HepG2 (cell line): ENCODE measurements at regions not wholly inside any gene's neighbourhood (a gene's known extent, or its start where the extent isn't known, plus 50 kb on each side); places are given as distances from the start of the nearest gene placed in this dataset.

Experiments used
- ATAC-seq: fragments of 200-7000 bp; cut with Tn5 transposase; 3 replicates; pipeline ENCODE4 v1.9.1; 2020; ENCODE audit warnings: mild to moderate bottlenecking, moderate library complexity
- BruUV-seq: library from RNA; stranded (reverse); fragments of 400-500 nt; replicated peaks from 2 replicates; lab custom pipeline; 2021; lab: Mats Ljungman, UMichigan
- CTCF ChIA-PET: fragments of 300-600 bp; formaldehyde crosslinking; extraction: SDS; loops from one replicate; lab custom pipeline; 2021; ENCODE audit warnings: low total read pairs, inconsistent platforms, low intra/inter-chr PET ratio; lab: Yijun Ruan, JAX
- POLR2A ChIA-PET: fragments of 350-600 bp; sonication (Branson Sonifier 250); formaldehyde crosslinking; loops from one replicate; lab custom pipeline; 2020; ENCODE audit warnings: antibody characterized with exemption, inconsistent platforms; lab: Yijun Ruan, JAX
- DNase-seq: peaks from one replicate; pipeline ENCODE4 v3.0.0-alpha.2; 2015; ENCODE audit warnings: low spot score
- FAIRE-seq: peaks from 3 replicates; lab custom pipeline; 2011; peaks lifted over from hg19 to GRCh38; lab: Jason Lieb, UNC
- H2AFZ ChIP-seq: one replicate; pipeline ENCODE4 v1.6.1; 2011; ENCODE audit warnings: low read length, inconsistent platforms
- H3K27ac ChIP-seq: fragments of 300-600 bp; 3 replicates; pipeline ENCODE4 v1.8.0; 2011; ENCODE audit warnings: mixed run types, mild to moderate bottlenecking, mixed read lengths, low read length, inconsistent platforms; ENCODE audit not compliant: insufficient read depth; ENCODE audit errors: extremely low read length
- H3K27me3 ChIP-seq, 2 experiments: fragments of 200-600 bp in 1 of 2; 2 replicates in 1 of 2; 3 replicates in 1 of 2; pipeline versions ENCODE4 v1.6.0 to v1.8.0; 2011; ENCODE audit warnings: low read length in 2 of 2, mild to moderate bottlenecking in 2 of 2, moderate library complexity in 2 of 2, inconsistent platforms in 1 of 2; ENCODE audit not compliant: insufficient read depth in 2 of 2, control insufficient read depth in 1 of 2
- H3K36me3 ChIP-seq, 2 experiments: fragments of 200-600 bp in 1 of 2; replicated peaks in 1 of 2; 2 replicates in 1 of 2; 3 replicates in 1 of 2; pipeline versions ENCODE4 v1.5.1 to v1.8.0; 2011; ENCODE audit warnings: low read length in 2 of 2, inconsistent platforms in 1 of 2; ENCODE audit not compliant: insufficient read depth in 2 of 2, control insufficient read depth in 1 of 2
- H3K4me1 ChIP-seq: 2 replicates; pipeline ENCODE4 v1.5.1; 2012; ENCODE audit warnings: low read length, inconsistent platforms; ENCODE audit not compliant: insufficient read depth
- H3K4me2 ChIP-seq: 2 replicates; pipeline ENCODE4 v1.6.0; 2011; ENCODE audit warnings: low read depth, low read length, inconsistent platforms
- H3K4me3 ChIP-seq, 3 experiments: fragments of 200-600 bp in 1 of 3; sonication (generic), shearing (Covaris generic) in 1 of 3; replicated peaks in 1 of 3; 2 replicates each; pipeline ENCODE4 v1.5.1; 2011 to 2016; ENCODE audit warnings: low read length in 3 of 3, inconsistent platforms in 2 of 3, low read depth in 2 of 3, mild to moderate bottlenecking in 2 of 3, control low read depth in 1 of 3, mixed read lengths in 1 of 3; ENCODE audit not compliant: insufficient read depth in 1 of 3
- H3K79me2 ChIP-seq: one replicate; pipeline ENCODE4 v1.6.1; 2011; ENCODE audit warnings: low read length, inconsistent platforms; ENCODE audit not compliant: insufficient read depth
- H3K9ac ChIP-seq: 2 replicates; pipeline ENCODE4 v1.6.0; 2011; ENCODE audit warnings: mild to moderate bottlenecking, low read depth, low read length, inconsistent platforms; ENCODE audit not compliant: insufficient read depth
- H3K9me3 ChIP-seq: 2 replicates; pipeline ENCODE4 v1.5.1; 2012; ENCODE audit warnings: mild to moderate bottlenecking, low read length
- H4K20me1 ChIP-seq: 2 replicates; pipeline ENCODE4 v1.6.0; 2011; ENCODE audit warnings: inconsistent platforms, mild to moderate bottlenecking, low read length, moderate library complexity; ENCODE audit not compliant: insufficient read depth
- ZMAT3 ChIP-seq: sonication (generic); formaldehyde crosslinking; conservative IDR thresholded peaks from 2 replicates; pipeline ENCODE4 v1.7.0; 2021; ENCODE audit warnings: missing genetic modification reagents
- WGBS: methylation state at CpG from one replicate; pipeline ENCODE4 v1.1.6; 2017; ENCODE audit warnings: low lambda C conversion rate; 5-methylcytosine and 5-hydroxymethylcytosine counted together
- in situ Hi-C: cut with HindIII; loops from 2 replicates; pipeline ENCODE4 v1.10.0; 2017; ENCODE audit warnings: low pct_unique_long_range_greater_than_20kb; ENCODE audit not compliant: extremely low pct_ligation_motif_present
- intact Hi-C: fragments of 100-400 bp; cut with micrococcal nuclease; formaldehyde crosslinking; loops from one replicate; pipeline ENCODE4 v1.10.0; 2022; ENCODE audit not compliant: unreplicated experiment
- TF ChIP-seq, protein P1 (sequence below): sonication (generic); formaldehyde crosslinking; conservative IDR thresholded peaks from 2 replicates; pipeline ENCODE4 v1.8.0; 2022; ENCODE audit warnings: low read depth, missing genetic modification reagents
- TF ChIP-seq, protein P2 (sequence below): IDR thresholded peaks from 2 replicates; pipeline ENCODE4 v1.6.1; 2012; ENCODE audit warnings: low read depth, low read length, improper control_type of control experiment

DNA sequence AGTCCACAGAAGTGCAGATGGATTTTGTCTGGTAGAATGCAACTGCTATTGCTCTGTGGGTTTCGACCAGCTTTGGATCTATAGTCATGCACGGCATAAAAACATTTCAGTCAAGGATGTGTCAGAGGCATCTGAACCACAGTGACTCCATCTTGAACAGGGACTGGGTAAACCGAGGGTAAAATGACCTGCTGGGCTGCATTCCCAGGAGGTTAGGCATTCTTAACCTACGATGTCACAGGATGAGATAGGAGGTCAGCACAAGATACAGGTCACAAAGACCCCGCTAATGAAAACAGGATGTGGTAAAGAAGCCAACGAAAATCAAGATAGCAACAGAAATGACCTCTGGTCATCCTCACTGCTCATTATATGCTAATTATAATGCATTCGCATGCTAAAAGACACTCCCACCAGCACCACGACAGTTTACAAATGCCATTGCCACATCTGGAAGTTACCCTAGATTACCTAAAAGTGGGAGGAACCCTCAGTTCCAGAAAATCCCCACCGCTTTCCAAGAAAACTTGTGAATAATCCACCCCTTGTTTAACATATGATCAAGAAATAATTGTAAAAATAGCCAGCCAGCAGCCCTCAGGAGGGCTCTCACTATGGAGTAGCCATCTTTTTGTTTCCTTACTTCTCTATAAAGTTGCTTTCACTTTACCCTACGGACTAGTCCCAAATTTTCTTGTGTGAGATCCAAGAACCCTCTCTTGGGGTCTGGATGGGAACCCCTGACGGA is 50.7 kb upstream of the CPXM2 start:
- no peaks in the 10 kb centered on the region for H3K36me3 ChIP-seq
- TF ChIP-seq, protein P1, sequence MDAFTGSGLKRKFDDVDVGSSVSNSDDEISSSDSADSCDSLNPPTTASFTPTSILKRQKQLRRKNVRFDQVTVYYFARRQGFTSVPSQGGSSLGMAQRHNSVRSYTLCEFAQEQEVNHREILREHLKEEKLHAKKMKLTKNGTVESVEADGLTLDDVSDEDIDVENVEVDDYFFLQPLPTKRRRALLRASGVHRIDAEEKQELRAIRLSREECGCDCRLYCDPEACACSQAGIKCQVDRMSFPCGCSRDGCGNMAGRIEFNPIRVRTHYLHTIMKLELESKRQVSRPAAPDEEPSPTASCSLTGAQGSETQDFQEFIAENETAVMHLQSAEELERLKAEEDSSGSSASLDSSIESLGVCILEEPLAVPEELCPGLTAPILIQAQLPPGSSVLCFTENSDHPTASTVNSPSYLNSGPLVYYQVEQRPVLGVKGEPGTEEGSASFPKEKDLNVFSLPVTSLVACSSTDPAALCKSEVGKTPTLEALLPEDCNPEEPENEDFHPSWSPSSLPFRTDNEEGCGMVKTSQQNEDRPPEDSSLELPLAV (CRISPR knock-in tag): no peak
- TF ChIP-seq, protein P2, sequence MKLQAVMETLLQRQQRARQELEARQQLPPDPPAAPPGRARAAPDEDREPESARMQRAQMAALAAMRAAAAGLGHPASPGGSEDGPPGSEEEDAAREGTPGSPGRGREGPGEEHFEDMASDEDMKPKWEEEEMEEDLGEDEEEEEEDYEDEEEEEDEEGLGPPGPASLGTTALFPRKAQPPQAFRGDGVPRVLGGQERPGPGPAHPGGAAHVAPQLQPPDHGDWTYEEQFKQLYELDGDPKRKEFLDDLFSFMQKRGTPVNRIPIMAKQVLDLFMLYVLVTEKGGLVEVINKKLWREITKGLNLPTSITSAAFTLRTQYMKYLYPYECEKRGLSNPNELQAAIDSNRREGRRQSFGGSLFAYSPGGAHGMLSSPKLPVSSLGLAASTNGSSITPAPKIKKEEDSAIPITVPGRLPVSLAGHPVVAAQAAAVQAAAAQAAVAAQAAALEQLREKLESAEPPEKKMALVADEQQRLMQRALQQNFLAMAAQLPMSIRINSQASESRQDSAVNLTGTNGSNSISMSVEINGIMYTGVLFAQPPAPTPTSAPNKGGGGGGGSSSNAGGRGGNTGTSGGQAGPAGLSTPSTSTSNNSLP: no peak
- TF ChIP-seq ZMAT3 (CRISPR knock-in tag): no peak
- TF ChIP-seq, all 625 proteins: peak for 0
- FAIRE-seq: no peak
- POLR2A ChIA-PET: no interaction called here
- CTCF ChIA-PET: no interaction called here
- H3K9me3 ChIP-seq: no peaks in the 10 kb centered on the region
- intact Hi-C loops (no loop called here), in situ Hi-C loops (no loop called here)
- no peaks in the 10 kb centered on the region for H4K20me1 ChIP-seq
- H3K9ac ChIP-seq: no peak overlapping the region
- no peaks in the 10 kb centered on the region for H3K4me1 ChIP-seq
- WGBS: 18% methylated on average over 11 of the region's 11 CpGs
- H3K27me3 ChIP-seq: peaks cover 1 to 16% of the 10 kb centered on the region in 2 experiments; a peak in 2 of 5 replicates
- H3K79me2 ChIP-seq: no peaks in the 10 kb centered on the region
- no TSS peak for BruUV-seq
- H2AFZ ChIP-seq: no peak overlapping the region
- no peak for DNase-seq
- H3K4me3 ChIP-seq: no peak overlapping the region
- H3K27ac ChIP-seq: no peak overlapping the region
- ATAC-seq: no peak
- no peak overlapping the region for H3K4me2 ChIP-seq
